AG10803 (cell line): ENCODE measurements at regions not wholly inside any gene's neighbourhood (a gene's known extent, or its start where the extent isn't known, plus 50 kb on each side); places are given as distances from the start of the nearest gene placed in this dataset.

Source experiments
- DNase-seq: peaks from one replicate; pipeline ENCODE4 v3.0.0; 2010; ENCODE audit warnings: low read depth
- H3K4me3 ChIP-seq: 2 replicates; pipeline ENCODE4 v1.5.1; 2011; ENCODE audit warnings: mild to moderate bottlenecking, low read length, control low read depth
- TF ChIP-seq, protein P1 (sequence below): conservative IDR thresholded peaks from 2 replicates; pipeline ENCODE4 v1.5.1; 2011; ENCODE audit warnings: mild to moderate bottlenecking, low read length, control low read depth, inconsistent platforms

- DNase-seq: no peak
- no peak overlapping the region for H3K4me3 ChIP-seq
- TF ChIP-seq, protein P1, sequence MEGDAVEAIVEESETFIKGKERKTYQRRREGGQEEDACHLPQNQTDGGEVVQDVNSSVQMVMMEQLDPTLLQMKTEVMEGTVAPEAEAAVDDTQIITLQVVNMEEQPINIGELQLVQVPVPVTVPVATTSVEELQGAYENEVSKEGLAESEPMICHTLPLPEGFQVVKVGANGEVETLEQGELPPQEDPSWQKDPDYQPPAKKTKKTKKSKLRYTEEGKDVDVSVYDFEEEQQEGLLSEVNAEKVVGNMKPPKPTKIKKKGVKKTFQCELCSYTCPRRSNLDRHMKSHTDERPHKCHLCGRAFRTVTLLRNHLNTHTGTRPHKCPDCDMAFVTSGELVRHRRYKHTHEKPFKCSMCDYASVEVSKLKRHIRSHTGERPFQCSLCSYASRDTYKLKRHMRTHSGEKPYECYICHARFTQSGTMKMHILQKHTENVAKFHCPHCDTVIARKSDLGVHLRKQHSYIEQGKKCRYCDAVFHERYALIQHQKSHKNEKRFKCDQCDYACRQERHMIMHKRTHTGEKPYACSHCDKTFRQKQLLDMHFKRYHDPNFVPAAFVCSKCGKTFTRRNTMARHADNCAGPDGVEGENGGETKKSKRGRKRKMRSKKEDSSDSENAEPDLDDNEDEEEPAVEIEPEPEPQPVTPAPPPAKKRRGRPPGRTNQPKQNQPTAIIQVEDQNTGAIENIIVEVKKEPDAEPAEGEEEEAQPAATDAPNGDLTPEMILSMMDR: no peak
These were observed 242.7 kb downstream of the PPP1R2C start for GRCh38 chrX:42535233-42535632.

- TF ChIP-seq, protein P1: no peak
- DNase-seq: no peak
- no peak overlapping the region for H3K4me3 ChIP-seq
These were observed 244.2 kb downstream of the PPP1R2C start for GRCh38 chrX:42533761-42534160.

- no peak for DNase-seq
- TF ChIP-seq, protein P1: no peak
- H3K4me3 ChIP-seq: no peak overlapping the region
These were observed 246.5 kb downstream of the PPP1R2C start for GRCh38 chrX:42531441-42531840.

GRCh38 chrX:42530027-42530426 lies 247.9 kb downstream of the PPP1R2C start:
- TF ChIP-seq, protein P1: peak; percentile 54
- DNase-seq: peak; percentile 79
- H3K4me3 ChIP-seq: no peak overlapping the region

- TF ChIP-seq, protein P1: no peak
- DNase-seq: peak; percentile 74
- no peak overlapping the region for H3K4me3 ChIP-seq
These were observed 253.6 kb downstream of the PPP1R2C start for GRCh38 chrX:42524379-42524778.

GRCh38 chrX:42519666-42520231 lies 258.2 kb downstream of the PPP1R2C start:
- peak; percentile 67 for DNase-seq
- TF ChIP-seq, protein P1: 0 out of 2 replicates have a peak, but pooled peaks have one; percentile 9
- H3K4me3 ChIP-seq: no peak overlapping the region

DNA sequence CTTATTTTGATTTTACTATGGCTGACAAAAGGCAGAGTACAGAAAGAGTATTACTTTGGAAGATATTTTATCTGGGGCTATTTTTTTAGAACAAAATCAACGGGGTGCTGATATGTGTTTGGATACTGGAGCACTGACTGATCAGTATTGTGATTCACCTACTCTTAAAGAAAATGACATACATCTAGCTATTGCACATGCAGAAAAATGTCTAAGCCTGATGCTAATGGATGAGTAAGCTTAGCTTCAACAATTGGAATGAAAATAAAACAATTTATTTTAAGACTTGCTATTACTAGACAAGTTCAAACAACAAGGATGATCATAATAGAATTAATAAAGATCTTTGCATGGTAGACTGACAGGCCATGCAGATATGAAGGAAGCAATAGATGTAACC lies 262.0 kb downstream of the PPP1R2C start:
- TF ChIP-seq, protein P1: no peak
- no peak for DNase-seq
- H3K4me3 ChIP-seq: no peak overlapping the region
